ENCODE measurements at regions not wholly inside any gene's neighbourhood (a gene's known extent, or its start where the extent isn't known, plus 50 kb on each side); places are given as distances from the start of the nearest gene placed in this dataset.
"Not testable (repeated sequence)": the region's sequence is repeated elsewhere in the genome, so short reads cannot be mapped to it uniquely, and the experiment has no call there.

- CTCF ChIA-PET: no interaction called here
- H3K4me3 Mint-ChIP-seq: no peak overlapping the region
Measured at GRCh38 chr1:182235952-182236650, 155.5 kb downstream of the GLUL start.

GRCh38 chr1:182235604-182235951 lies 156.0 kb downstream of the GLUL start:
- DNase-seq: no peak
- no peaks in the 10 kb centered on the region for H3K9me3 Mint-ChIP-seq
- intact Hi-C loops (cut with micrococcal nuclease): no loop called here
- H3K36me3 Mint-ChIP-seq: no peaks in the 10 kb centered on the region
- H3K27ac Mint-ChIP-seq: no peak overlapping the region
- peaks cover 7% of the 10 kb centered on the region for H3K4me1 Mint-ChIP-seq (ENCODE audit: low read depth)
- ChIA-PET CTCF (no interaction called here), POLR2A (no interaction called here)
- H3K4me3 Mint-ChIP-seq: no peak overlapping the region
- peaks cover 3% of the 10 kb centered on the region for H3K27me3 Mint-ChIP-seq

More at GRCh38 chr1:182235952-182236650, 155.5 kb downstream of the GLUL start:
- Mint-ChIP-seq H3K9me3 (no peaks in the 10 kb centered on the region), H3K4me1 (ENCODE audit: low read depth) (peaks cover 7% of the 10 kb centered on the region), H3K36me3 (no peaks in the 10 kb centered on the region), H3K27ac (no peak overlapping the region), H3K27me3 (peaks cover 3% of the 10 kb centered on the region)
- intact Hi-C loops (cut with micrococcal nuclease): no loop called here
- no peak for DNase-seq
- POLR2A ChIA-PET: no interaction called here

GRCh38 chr1:182229921-182230491 lies 161.6 kb downstream of the GLUL start:
- Mint-ChIP-seq H3K4me1 (ENCODE audit: low read depth) (no peaks in the 10 kb centered on the region), H3K36me3 (no peaks in the 10 kb centered on the region), H3K27me3 (no peaks in the 10 kb centered on the region), H3K4me3 (no peak overlapping the region), H3K27ac (no peak overlapping the region), H3K9me3 (no peaks in the 10 kb centered on the region)
- intact Hi-C loops (cut with micrococcal nuclease): no loop called here
- DNase-seq: no peak
- CTCF ChIA-PET: no interaction called here
- POLR2A ChIA-PET: no interaction called here

- Mint-ChIP-seq H3K9me3 (no peaks in the 10 kb centered on the region), H3K36me3 (no peaks in the 10 kb centered on the region), H3K4me1 (ENCODE audit: low read depth) (no peaks in the 10 kb centered on the region), H3K4me3 (no peak overlapping the region), H3K27ac (no peak overlapping the region), H3K27me3 (no peaks in the 10 kb centered on the region)
- ChIA-PET CTCF (no interaction called here), POLR2A (interaction anchor here (0.6 kb wide), 1 partner anchor 150 kb away, joined by 3 read pairs; no protein-coding TSS in a partner anchor)
- intact Hi-C loops (cut with micrococcal nuclease): no loop called here
- DNase-seq: no peak
Measured at GRCh38 chr1:182229451-182229850, 162.1 kb downstream of the GLUL start.

- Mint-ChIP-seq H3K27ac (no peak overlapping the region), H3K27me3 (no peaks in the 10 kb centered on the region), H3K4me1 (ENCODE audit: low read depth) (no peaks in the 10 kb centered on the region), H3K9me3 (no peaks in the 10 kb centered on the region), H3K4me3 (no peak overlapping the region), H3K36me3 (no peaks in the 10 kb centered on the region)
- DNase-seq: no peak
- POLR2A ChIA-PET: no interaction called here
- CTCF ChIA-PET: no interaction called here
- intact Hi-C loops (cut with micrococcal nuclease): no loop called here
Measured at GRCh38 chr1:182227864-182228547, 163.6 kb downstream of the GLUL start.

GRCh38 chr1:182226618-182227017 lies 165.0 kb downstream of the GLUL start:
- DNase-seq: no peak
- intact Hi-C loops (cut with micrococcal nuclease): no loop called here
- ChIA-PET POLR2A (no interaction called here), CTCF (no interaction called here)
- Mint-ChIP-seq H3K9me3 (peaks cover 7% of the 10 kb centered on the region), H3K4me1 (ENCODE audit: low read depth) (no peaks in the 10 kb centered on the region), H3K27ac (no peak overlapping the region), H3K27me3 (peaks cover 2% of the 10 kb centered on the region), H3K4me3 (no peak overlapping the region), H3K36me3 (no peaks in the 10 kb centered on the region)

GRCh38 chr1:182225755-182226154 lies 164.2 kb upstream of the ZNF648 start:
- H3K4me1 Mint-ChIP-seq (ENCODE audit: low read depth); H3K27ac Mint-ChIP-seq; POLR2A ChIA-PET; H3K27me3 Mint-ChIP-seq; H3K36me3 Mint-ChIP-seq; H3K4me3 Mint-ChIP-seq; CTCF ChIA-PET; intact Hi-C loops (cut with micrococcal nuclease); DNase-seq: not testable (repeated sequence)
- peaks cover 13% of the 10 kb centered on the region for H3K9me3 Mint-ChIP-seq

GRCh38 chr1:182221990-182222389 lies 160.5 kb upstream of the ZNF648 start:
- H3K27ac Mint-ChIP-seq; CTCF ChIA-PET; POLR2A ChIA-PET; H3K36me3 Mint-ChIP-seq; H3K4me1 Mint-ChIP-seq (ENCODE audit: low read depth); DNase-seq; H3K27me3 Mint-ChIP-seq; H3K4me3 Mint-ChIP-seq; intact Hi-C loops (cut with micrococcal nuclease): not testable (repeated sequence)
- H3K9me3 Mint-ChIP-seq: peaks cover 18% of the 10 kb centered on the region

- H3K4me3 Mint-ChIP-seq; H3K27me3 Mint-ChIP-seq; intact Hi-C loops (cut with micrococcal nuclease); H3K27ac Mint-ChIP-seq; H3K4me1 Mint-ChIP-seq (ENCODE audit: low read depth); POLR2A ChIA-PET; H3K36me3 Mint-ChIP-seq; CTCF ChIA-PET; DNase-seq: not testable (repeated sequence)
- peaks cover 18% of the 10 kb centered on the region for H3K9me3 Mint-ChIP-seq
Measured at GRCh38 chr1:182221367-182221766, 159.9 kb upstream of the ZNF648 start.

- POLR2A ChIA-PET: no interaction called here
- no peaks in the 10 kb centered on the region for H3K4me1 Mint-ChIP-seq (ENCODE audit: low read depth)
- peaks cover 18% of the 10 kb centered on the region for H3K9me3 Mint-ChIP-seq
Measured at GRCh38 chr1:182217967-182218366, 156.5 kb upstream of the ZNF648 start.

GRCh38 chr1:182217071-182217470 lies 155.6 kb upstream of the ZNF648 start:
- H3K36me3 Mint-ChIP-seq: peaks cover 3% of the 10 kb centered on the region
- no peak overlapping the region for H3K4me3 Mint-ChIP-seq
- H3K4me1 Mint-ChIP-seq (ENCODE audit: low read depth): no peaks in the 10 kb centered on the region
- no peak for DNase-seq
- ChIA-PET POLR2A (no interaction called here), CTCF (no interaction called here)
- peaks cover 11% of the 10 kb centered on the region for H3K27me3 Mint-ChIP-seq
- intact Hi-C loops (cut with micrococcal nuclease): no loop called here
- H3K9me3 Mint-ChIP-seq: peaks cover 16% of the 10 kb centered on the region
- H3K27ac Mint-ChIP-seq: no peak overlapping the region

More at GRCh38 chr1:182217967-182218366, 156.5 kb upstream of the ZNF648 start:
- Mint-ChIP-seq H3K4me3 (no peak overlapping the region), H3K36me3 (peaks cover 3% of the 10 kb centered on the region), H3K27me3 (peaks cover 11% of the 10 kb centered on the region), H3K27ac (no peak overlapping the region)
- no peak for DNase-seq
- intact Hi-C loops (cut with micrococcal nuclease): no loop called here
- CTCF ChIA-PET: no interaction called here

- H3K4me3 Mint-ChIP-seq: no peak overlapping the region
Measured at GRCh38 chr1:182215764-182216163, 154.3 kb upstream of the ZNF648 start.

GRCh38 chr1:182213163-182213562 lies 151.7 kb upstream of the ZNF648 start:
- DNase-seq: no peak
- H3K27ac Mint-ChIP-seq: no peak overlapping the region
- peaks cover 8% of the 10 kb centered on the region for H3K27me3 Mint-ChIP-seq
- H3K4me1 Mint-ChIP-seq (ENCODE audit: low read depth): no peaks in the 10 kb centered on the region
- no peaks in the 10 kb centered on the region for H3K36me3 Mint-ChIP-seq
- H3K4me3 Mint-ChIP-seq: no peak overlapping the region
- H3K9me3 Mint-ChIP-seq: no peaks in the 10 kb centered on the region
- POLR2A ChIA-PET: no interaction called here
- intact Hi-C loops (cut with micrococcal nuclease): no loop called here
- CTCF ChIA-PET: no interaction called here

More at GRCh38 chr1:182215764-182216163, 154.3 kb upstream of the ZNF648 start:
- intact Hi-C loops (cut with micrococcal nuclease): no loop called here
- no peaks in the 10 kb centered on the region for H3K4me1 Mint-ChIP-seq (ENCODE audit: low read depth)
- ChIA-PET POLR2A (no interaction called here), CTCF (no interaction called here)
- H3K36me3 Mint-ChIP-seq: no peaks in the 10 kb centered on the region
- no peak for DNase-seq
- no peak overlapping the region for H3K27ac Mint-ChIP-seq
- peaks cover 8% of the 10 kb centered on the region for H3K27me3 Mint-ChIP-seq
- H3K9me3 Mint-ChIP-seq: peaks cover 5% of the 10 kb centered on the region
